Effector memory CD4-positive, alpha-beta T cell (primary cell): ENCODE measurements at regions not wholly inside any gene's neighbourhood (a gene's known extent, or its start where the extent isn't known, plus 50 kb on each side); places are given as distances from the start of the nearest gene placed in this dataset.

ENCODE experiments used
- DNase-seq, 3 donors: peaks; one replicate each; pipeline ENCODE4 v3.0.0-alpha.2; 2020
- H3K27ac ChIP-seq: 2 replicates; pipeline ENCODE4 v1.7.0; 2013; ENCODE audit warnings: mild to moderate bottlenecking, low read length, moderate library complexity; ENCODE audit not compliant: insufficient read depth, poor library complexity, severe bottlenecking
- H3K27me3 ChIP-seq: replicated peaks from 2 replicates; pipeline ENCODE4 v1.7.0; 2013; ENCODE audit warnings: mild to moderate bottlenecking, low read length; ENCODE audit not compliant: insufficient read depth, control insufficient read depth, poor library complexity, severe bottlenecking
- H3K36me3 ChIP-seq: 2 replicates; pipeline ENCODE4 v1.7.0; 2013; ENCODE audit warnings: mild to moderate bottlenecking, low read length, moderate library complexity; ENCODE audit not compliant: control insufficient read depth, insufficient read depth
- H3K4me1 ChIP-seq: 2 replicates; pipeline ENCODE4 v1.7.0; 2013; ENCODE audit warnings: low read length, mild to moderate bottlenecking; ENCODE audit not compliant: control insufficient read depth, insufficient read depth, poor library complexity, severe bottlenecking
- H3K4me3 ChIP-seq: 2 replicates; pipeline ENCODE4 v1.7.0; 2013; ENCODE audit warnings: low read length, low read depth, mild to moderate bottlenecking; ENCODE audit not compliant: insufficient read depth, poor library complexity, severe bottlenecking
- H3K9me3 ChIP-seq: 2 replicates; pipeline ENCODE4 v1.7.0; 2013; ENCODE audit warnings: mild to moderate bottlenecking, low read length, moderate library complexity; ENCODE audit not compliant: control insufficient read depth

GRCh38 chr9:92176800-92177185 is 61.6 kb upstream of the SPTLC1 start:
- H3K27ac ChIP-seq = no peak overlapping the region
- no peaks in the 10 kb centered on the region for H3K36me3 ChIP-seq
- no peaks in the 10 kb centered on the region for H3K27me3 ChIP-seq
- no peak for DNase-seq
- no peak overlapping the region for H3K4me3 ChIP-seq
- H3K9me3 ChIP-seq = no peaks in the 10 kb centered on the region
- H3K4me1 ChIP-seq = no peaks in the 10 kb centered on the region

DNA sequence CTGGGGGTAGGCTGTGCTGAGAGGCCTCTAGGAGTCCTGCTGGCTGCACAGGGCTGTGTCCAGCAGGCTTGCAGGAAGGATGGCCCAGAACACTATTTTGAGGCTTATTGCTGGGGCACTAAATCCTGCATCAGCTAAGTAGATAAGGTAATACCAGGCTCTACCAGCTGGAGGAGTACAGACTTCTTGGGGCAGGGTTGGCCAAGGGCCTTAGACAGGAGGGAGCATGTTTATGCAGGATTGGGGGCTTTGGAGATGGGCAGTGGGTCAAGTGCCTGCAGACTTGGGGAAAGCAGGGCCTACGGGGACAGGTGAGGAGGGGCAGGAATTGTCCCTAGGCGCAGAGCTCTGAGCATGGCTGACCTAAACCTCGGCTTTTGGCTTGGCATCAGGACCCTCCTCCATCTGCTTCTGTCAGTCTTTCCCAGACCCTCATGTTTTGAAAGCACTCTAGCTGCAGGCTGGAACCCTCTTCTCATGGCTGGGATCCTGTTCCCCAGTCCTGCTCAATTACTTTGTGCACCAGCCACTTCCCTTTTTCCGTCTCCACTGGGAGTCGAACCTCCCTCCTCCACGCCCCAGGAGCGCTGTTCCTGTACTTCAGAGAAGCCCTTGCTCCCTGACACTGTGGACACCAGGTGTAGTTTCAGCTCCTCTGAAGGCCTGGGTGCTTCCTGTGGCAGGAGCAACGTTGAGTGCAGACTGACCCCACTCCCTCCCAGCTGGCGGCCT is 61.0 kb upstream of the SPTLC1 start:
- no peaks in the 10 kb centered on the region for H3K36me3 ChIP-seq
- H3K4me1 ChIP-seq = no peaks in the 10 kb centered on the region
- no peaks in the 10 kb centered on the region for H3K9me3 ChIP-seq
- no peaks in the 10 kb centered on the region for H3K27me3 ChIP-seq
- no peak overlapping the region for H3K27ac ChIP-seq
- no peak overlapping the region for H3K4me3 ChIP-seq
- DNase-seq = no peak

- H3K9me3 ChIP-seq = no peaks in the 10 kb centered on the region
- H3K27me3 ChIP-seq = no peaks in the 10 kb centered on the region
- H3K4me1 ChIP-seq = no peaks in the 10 kb centered on the region
- no peaks in the 10 kb centered on the region for H3K36me3 ChIP-seq
- DNase-seq = no peak
- no peak overlapping the region for H3K4me3 ChIP-seq
- no peak overlapping the region for H3K27ac ChIP-seq
Measured at GRCh38 chr9:92175441-92175840, 60.2 kb upstream of the SPTLC1 start.

DNA sequence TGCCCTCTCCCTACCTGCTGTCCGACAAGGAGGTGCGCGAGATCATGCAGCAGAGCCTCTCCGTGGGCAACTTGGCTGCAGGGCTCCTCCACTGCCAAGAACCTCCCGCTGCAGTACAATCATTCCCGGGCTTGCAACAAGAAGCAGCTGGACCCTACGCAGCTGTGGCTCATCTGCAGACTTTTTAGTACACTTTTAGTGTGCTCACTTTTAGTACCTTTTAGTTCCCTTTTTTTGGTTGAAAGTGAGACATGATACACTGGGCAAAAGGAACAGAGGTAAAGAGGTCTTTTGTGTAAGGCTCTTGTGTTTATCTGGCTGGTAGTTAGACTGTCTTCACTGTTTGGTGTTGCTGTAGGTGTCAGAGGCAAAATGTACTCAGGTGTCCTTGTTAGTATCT is 58.1 kb upstream of the SPTLC1 start:
- no peaks in the 10 kb centered on the region for H3K36me3 ChIP-seq
- no peaks in the 10 kb centered on the region for H3K4me1 ChIP-seq
- H3K27ac ChIP-seq = no peak overlapping the region
- DNase-seq = no peak
- H3K27me3 ChIP-seq = no peaks in the 10 kb centered on the region
- no peaks in the 10 kb centered on the region for H3K9me3 ChIP-seq
- H3K4me3 ChIP-seq = no peak overlapping the region

- H3K36me3 ChIP-seq = no peaks in the 10 kb centered on the region
- H3K9me3 ChIP-seq = no peaks in the 10 kb centered on the region
- H3K4me1 ChIP-seq = no peaks in the 10 kb centered on the region
- DNase-seq = no peak
- H3K27ac ChIP-seq = no peak overlapping the region
- no peaks in the 10 kb centered on the region for H3K27me3 ChIP-seq
- no peak overlapping the region for H3K4me3 ChIP-seq
Measured at GRCh38 chr9:92171822-92172221, 56.6 kb upstream of the SPTLC1 start.

DNA sequence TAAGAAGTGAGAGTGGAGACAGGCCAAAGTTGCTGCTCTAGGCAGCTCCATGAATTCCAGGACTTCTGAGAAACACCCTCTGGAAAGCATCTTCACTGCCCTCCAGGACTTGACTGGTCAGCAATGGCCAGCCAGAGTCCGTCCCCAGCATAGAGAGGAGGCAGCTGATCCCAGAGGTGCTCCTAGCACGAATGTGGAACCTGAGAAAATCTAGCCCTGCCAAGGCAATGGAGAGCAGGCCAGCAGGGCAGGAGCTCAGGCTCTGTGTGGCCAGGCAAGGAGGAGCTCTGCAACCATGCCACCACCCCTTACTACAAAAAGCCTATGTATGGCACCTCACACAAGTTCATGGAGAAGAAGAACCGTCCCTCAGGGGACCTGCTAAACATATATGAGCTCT is 56.1 kb upstream of the SPTLC1 start:
- Histone ChIP-seq H3K27ac (no peak overlapping the region), H3K27me3 (no peaks in the 10 kb centered on the region), H3K36me3 (no peaks in the 10 kb centered on the region), H3K4me1 (no peaks in the 10 kb centered on the region), H3K9me3 (no peaks in the 10 kb centered on the region), H3K4me3 (no peak overlapping the region)
- DNase-seq = no peak

DNA sequence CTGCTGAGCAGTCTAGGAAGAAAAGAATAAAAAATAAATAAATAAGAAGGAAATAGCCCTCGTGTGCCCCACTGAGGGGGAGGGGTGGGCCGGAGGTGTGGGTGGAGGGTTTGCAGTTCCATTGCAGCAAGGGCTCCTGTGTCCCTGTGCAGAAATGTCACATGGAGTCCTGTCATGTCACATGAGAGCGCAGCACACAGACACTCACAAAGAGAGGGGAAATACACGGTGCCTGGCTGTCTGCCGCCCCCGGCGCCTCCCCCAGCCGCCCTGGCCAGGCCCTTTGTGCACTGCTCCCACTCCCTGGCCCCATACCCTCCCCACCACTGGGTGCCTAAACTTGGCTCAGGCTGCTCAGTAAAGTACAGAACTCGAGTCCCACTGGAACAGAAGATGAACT is 55.6 kb upstream of the SPTLC1 start:
- no peaks in the 10 kb centered on the region for H3K4me1 ChIP-seq
- no peaks in the 10 kb centered on the region for H3K36me3 ChIP-seq
- no peak for DNase-seq
- H3K27me3 ChIP-seq = no peaks in the 10 kb centered on the region
- H3K27ac ChIP-seq = no peak overlapping the region
- H3K4me3 ChIP-seq = no peak overlapping the region
- no peaks in the 10 kb centered on the region for H3K9me3 ChIP-seq

GRCh38 chr9:92165484-92165883 is 50.3 kb upstream of the SPTLC1 start:
- Histone ChIP-seq H3K9me3 (no peaks in the 10 kb centered on the region), H3K4me3 (no peak overlapping the region)
- no peak for DNase-seq

More at GRCh38 chr9:92165484-92165883, 50.3 kb upstream of the SPTLC1 start:
- no peak overlapping the region for H3K27ac ChIP-seq
- no peaks in the 10 kb centered on the region for H3K27me3 ChIP-seq
- no peaks in the 10 kb centered on the region for H3K4me1 ChIP-seq
- no peaks in the 10 kb centered on the region for H3K36me3 ChIP-seq
